WTC11 (cell line): ENCODE measurements at regions not wholly inside any gene's neighbourhood (a gene's known extent, or its start where the extent isn't known, plus 50 kb on each side); places are given as distances from the start of the nearest gene placed in this dataset.

Experiments
- ATAC-seq: fragments of 200-7000 bp; cut with Tn5 transposase; 2 replicates; pipeline ENCODE4 v1.10.0; 2021; ENCODE audit warnings: mild to moderate bottlenecking, moderate library complexity
- CTCF ChIA-PET: fragments of 300-600 bp; sonication (Branson Sonifier 250); formaldehyde crosslinking; loops from one replicate; lab custom pipeline; 2021; ENCODE audit warnings: antibody characterized with exemption; lab: Charles Lee
- POLR2A ChIA-PET: fragments of 350-600 bp; sonication (Branson Sonifier 250); formaldehyde crosslinking; loops from one replicate; lab custom pipeline; 2021; ENCODE audit warnings: antibody characterized with exemption; lab: Charles Lee
- DNase-seq: peaks from one replicate; pipeline ENCODE4 v3.0.0; 2021; ENCODE audit warnings: low spot score
- H3K27ac Mint-ChIP-seq: 2 replicates; pipeline ENCODE4 v1.8.0; 2021; ENCODE audit warnings: mixed read lengths
- H3K27me3 Mint-ChIP-seq: 2 replicates; pipeline ENCODE4 v1.8.0; 2021; ENCODE audit warnings: low read depth, mild to moderate bottlenecking, moderate library complexity, mixed read lengths
- H3K36me3 Mint-ChIP-seq: 2 replicates; pipeline ENCODE4 v1.8.0; 2021; ENCODE audit warnings: mixed read lengths
- H3K4me1 Mint-ChIP-seq: 2 replicates; pipeline ENCODE4 v1.8.0; 2022; ENCODE audit warnings: mixed read lengths
- H3K4me3 Mint-ChIP-seq: 2 replicates; pipeline ENCODE4 v1.8.0; 2021; ENCODE audit warnings: mild to moderate bottlenecking, moderate library complexity, mixed read lengths
- H3K9me3 Mint-ChIP-seq: 2 replicates; pipeline ENCODE4 v1.8.0; 2021; ENCODE audit warnings: mixed read lengths
- AFF4 ChIP-seq: sonication (generic); formaldehyde crosslinking; IDR thresholded peaks from 2 replicates; pipeline ENCODE4 v1.8.1; 2023; ENCODE audit warnings: mild to moderate bottlenecking, missing genetic modification reagents, borderline replicate concordance
- AR ChIP-seq: fragments of 250-450 bp; sonication (Bioruptor Pico); IDR thresholded peaks from 2 replicates; pipeline ENCODE4 v1.9.0; 2021; ENCODE audit warnings: mild to moderate bottlenecking
- ATF2 ChIP-seq: sonication (generic); formaldehyde crosslinking; IDR thresholded peaks from 2 replicates; pipeline ENCODE4 v1.8.1; 2022; ENCODE audit warnings: low read depth, missing genetic modification reagents, borderline replicate concordance
- ATF3 ChIP-seq: sonication (generic); formaldehyde crosslinking; conservative IDR thresholded peaks from 2 replicates; pipeline ENCODE4 v1.8.1; 2022; ENCODE audit warnings: mild to moderate bottlenecking, missing genetic modification reagents
- ELF4 ChIP-seq: sonication (generic); formaldehyde crosslinking; IDR thresholded peaks from 2 replicates; pipeline ENCODE4 v1.8.1; 2022; ENCODE audit warnings: low read depth, mild to moderate bottlenecking, moderate library complexity, missing genetic modification reagents
- ERG ChIP-seq: fragments of 250-450 bp; sonication (Bioruptor Pico); IDR thresholded peaks from 2 replicates; pipeline ENCODE4 v1.8.0; 2021; ENCODE audit warnings: mild to moderate bottlenecking
- FOXP1 ChIP-seq: sonication (generic); formaldehyde crosslinking; IDR thresholded peaks from 2 replicates; pipeline ENCODE4 v1.8.0; 2022; ENCODE audit warnings: missing genetic modification reagents, mild to moderate bottlenecking, moderate library complexity, borderline replicate concordance
- GTF2I ChIP-seq: fragments of 250-450 bp; sonication (Bioruptor Pico); conservative IDR thresholded peaks from 2 replicates; pipeline ENCODE4 v1.4.0; 2021; ENCODE audit warnings: mild to moderate bottlenecking
- JUN ChIP-seq: sonication (generic); formaldehyde crosslinking; IDR thresholded peaks from 2 replicates; pipeline ENCODE4 v1.8.0; 2023; ENCODE audit warnings: mild to moderate bottlenecking, missing genetic modification reagents
- MXD4 ChIP-seq: fragments of 250-450 bp; sonication (Bioruptor Pico); IDR thresholded peaks from 2 replicates; pipeline ENCODE4 v1.8.0; 2021; ENCODE audit warnings: mild to moderate bottlenecking, moderate library complexity, borderline replicate concordance
- PRRX2 ChIP-seq: fragments of 250-450 bp; sonication (Bioruptor Pico); IDR thresholded peaks from 2 replicates; pipeline ENCODE4 v1.8.0; 2021; ENCODE audit warnings: mild to moderate bottlenecking
- RELA ChIP-seq: sonication (generic); formaldehyde crosslinking; IDR thresholded peaks from 2 replicates; pipeline ENCODE4 v1.8.1; 2022; ENCODE audit warnings: missing genetic modification reagents, mild to moderate bottlenecking, borderline replicate concordance
- SMAD3 ChIP-seq: sonication (generic); formaldehyde crosslinking; IDR thresholded peaks from 2 replicates; pipeline ENCODE4 v1.8.0; 2022; ENCODE audit warnings: missing genetic modification reagents, mild to moderate bottlenecking, borderline replicate concordance
- STAT6 ChIP-seq: sonication (generic); formaldehyde crosslinking; conservative IDR thresholded peaks from 2 replicates; pipeline ENCODE4 v1.8.1; 2023; ENCODE audit warnings: mild to moderate bottlenecking, low read depth, missing genetic modification reagents, moderate library complexity
- TEAD1 ChIP-seq: sonication (generic); formaldehyde crosslinking; IDR thresholded peaks from 2 replicates; pipeline ENCODE4 v1.8.0; 2022; ENCODE audit warnings: mild to moderate bottlenecking, missing genetic modification reagents
- USF1 ChIP-seq: sonication (generic); formaldehyde crosslinking; IDR thresholded peaks from 2 replicates; pipeline ENCODE4 v1.8.0; 2022; ENCODE audit warnings: mild to moderate bottlenecking, missing genetic modification reagents
- ZNF121 ChIP-seq: sonication (generic); formaldehyde crosslinking; IDR thresholded peaks from 2 replicates; pipeline ENCODE4 v1.8.0; 2023; ENCODE audit warnings: missing genetic modification reagents
- ZNF416 ChIP-seq: fragments of 250-450 bp; sonication (Bioruptor Pico); IDR thresholded peaks from 2 replicates; pipeline ENCODE4 v1.9.0; 2021; ENCODE audit warnings: mild to moderate bottlenecking, inconsistent platforms
- ZNF512 ChIP-seq: sonication (generic); formaldehyde crosslinking; IDR thresholded peaks from 2 replicates; pipeline ENCODE4 v1.8.1; 2022; ENCODE audit warnings: missing genetic modification reagents, borderline replicate concordance
- ZNF671 ChIP-seq: fragments of 250-450 bp; sonication (Bioruptor Pico); IDR thresholded peaks from 2 replicates; pipeline ENCODE4 v1.8.0; 2021; ENCODE audit warnings: mild to moderate bottlenecking

GRCh38 chr22:48939441-48940265 is 888.0 kb downstream of the BRD1 start:
- ChIA-PET CTCF (interaction anchor here (1.1 kb wide), 1 partner anchor 10 kb away, joined by 3 read pairs; no protein-coding TSS in a partner anchor), POLR2A (no interaction called here)
- Mint-ChIP-seq H3K36me3 (peaks cover 19% of the 10 kb centered on the region), H3K9me3 (peaks cover 22% of the 10 kb centered on the region), H3K4me3 (no peak overlapping the region), H3K4me1 (no peaks in the 10 kb centered on the region), H3K27ac (no peak overlapping the region), H3K27me3 (no peaks in the 10 kb centered on the region)
- DNase-seq (no peak), ATAC-seq (no peak)
- TF ChIP-seq GTF2I = no peak
- TF ChIP-seq ZNF512 (CRISPR knock-in tag) = no peak
- TF ChIP-seq ZNF416 (CRISPR knock-in tag) = no peak
- no peak for TF ChIP-seq ATF3 (CRISPR knock-in tag)
- no peak for TF ChIP-seq RELA
- no peak for TF ChIP-seq TEAD1 (CRISPR knock-in tag)
- TF ChIP-seq FOXP1 (CRISPR knock-in tag) = no peak
- no peak for TF ChIP-seq JUN (CRISPR knock-in tag)
- no peak for TF ChIP-seq AFF4
- no peak for TF ChIP-seq PRRX2 (CRISPR knock-in tag)
- TF ChIP-seq ZNF121 = no peak
- TF ChIP-seq SMAD3 (CRISPR knock-in tag) = no peak

- DNase-seq = no peak
- Mint-ChIP-seq H3K9me3 (peaks cover 28% of the 10 kb centered on the region), H3K36me3 (peaks cover 25% of the 10 kb centered on the region), H3K27ac (no peak overlapping the region), H3K27me3 (no peaks in the 10 kb centered on the region; the same call in 1 of the 2 replicates), H3K4me1 (no peaks in the 10 kb centered on the region), H3K4me3 (no peak overlapping the region)
- ChIA-PET POLR2A (no interaction called here), CTCF (interaction anchor here (1.1 kb wide), 1 partner anchor 9 kb away, joined by 3 read pairs; no protein-coding TSS in a partner anchor)
- ATAC-seq = no peak
- TF ChIP-seq STAT6 (CRISPR knock-in tag) (no peak), USF1 (CRISPR knock-in tag) (no peak), ZNF121 (no peak), ZNF671 (CRISPR knock-in tag) (no peak), MXD4 (CRISPR knock-in tag) (no peak), ATF2 (CRISPR knock-in tag) (no peak), ELF4 (CRISPR knock-in tag) (no peak), ERG (CRISPR knock-in tag) (no peak), AR (CRISPR knock-in tag) (no peak)
Observed at GRCh38 chr22:48938741-48939140, 888.9 kb downstream of the BRD1 start.
